GM12872 (cell line): ENCODE measurements at regions not wholly inside any gene's neighbourhood (a gene's known extent, or its start where the extent isn't known, plus 50 kb on each side); places are given as distances from the start of the nearest gene placed in this dataset.

Experiments
- CTCF ChIP-seq: IDR thresholded peaks from 3 replicates; pipeline ENCODE4 v1.5.1; 2011; ENCODE audit warnings: low read depth, mild to moderate bottlenecking, low read length, moderate library complexity; ENCODE audit not compliant: insufficient read depth

GRCh38 chrX:39796856-39797255, 300.9 kb downstream of the BCOR start:
- TF ChIP-seq CTCF, result no peak

- no peak for TF ChIP-seq CTCF
Observed at GRCh38 chrX:39802354-39802753, 295.4 kb downstream of the BCOR start.

GRCh38 chrX:39802908-39803307, 294.9 kb downstream of the BCOR start:
- TF ChIP-seq CTCF, result no peak

GRCh38 chrX:39805022-39805421, 292.7 kb downstream of the BCOR start:
- no peak for TF ChIP-seq CTCF

GRCh38 chrX:39805825-39806224, 291.9 kb downstream of the BCOR start:
- no peak for TF ChIP-seq CTCF

- no peak for TF ChIP-seq CTCF
Observed at GRCh38 chrX:39808471-39808917, 289.3 kb downstream of the BCOR start.

GRCh38 chrX:39809331-39809730, 288.4 kb downstream of the BCOR start:
- no peak for TF ChIP-seq CTCF

- TF ChIP-seq CTCF, result no peak
Observed at GRCh38 chrX:39810901-39811300, 286.9 kb downstream of the BCOR start.
